Fibroblast of the aortic adventitia (primary cell): ENCODE measurements at regions not wholly inside any gene's neighbourhood (a gene's known extent, or its start where the extent isn't known, plus 50 kb on each side); places are given as distances from the start of the nearest gene placed in this dataset.

ENCODE experiments used
- DNase-seq: peaks from one replicate; pipeline ENCODE4 v3.0.0-alpha.2; 2010; ENCODE audit warnings: low read depth
- H3K4me3 ChIP-seq: 2 replicates; pipeline ENCODE4 v1.5.1; 2011; ENCODE audit warnings: low read depth, mild to moderate bottlenecking, control low read depth, low read length, moderate library complexity
- CTCF ChIP-seq: IDR thresholded peaks from 2 replicates; pipeline ENCODE4 v1.5.1; 2011; ENCODE audit warnings: mild to moderate bottlenecking, low read length, control low read depth, inconsistent platforms; ENCODE audit not compliant: insufficient read depth

GRCh38 chr7:67392596-67393438, 396.2 kb downstream of the TYW1 start:
- H3K4me3 ChIP-seq, result no peak overlapping the region
- TF ChIP-seq CTCF, result no peak
- no peak for DNase-seq

GRCh38 chr7:67393903-67394302, 397.3 kb downstream of the TYW1 start:
- no peak for TF ChIP-seq CTCF
- no peak for DNase-seq
- H3K4me3 ChIP-seq, result no peak overlapping the region

GRCh38 chr7:67398916-67399315, 402.3 kb downstream of the TYW1 start:
- no peak for DNase-seq
- no peak overlapping the region for H3K4me3 ChIP-seq
- no peak for TF ChIP-seq CTCF

GRCh38 chr7:67401492-67401891, 404.9 kb downstream of the TYW1 start:
- no peak for DNase-seq
- no peak overlapping the region for H3K4me3 ChIP-seq
- no peak for TF ChIP-seq CTCF

- no peak overlapping the region for H3K4me3 ChIP-seq
- DNase-seq, result no peak
- TF ChIP-seq CTCF, result no peak
Observed at GRCh38 chr7:67402280-67402679, 405.6 kb downstream of the TYW1 start.

GRCh38 chr7:67406976-67407375, 410.3 kb downstream of the TYW1 start:
- H3K4me3 ChIP-seq, result no peak overlapping the region
- no peak for DNase-seq
- TF ChIP-seq CTCF, result no peak
